ENCODE measurements at regions not wholly inside any gene's neighbourhood (a gene's known extent, or its start where the extent isn't known, plus 50 kb on each side); places are given as distances from the start of the nearest gene placed in this dataset.

DNA sequence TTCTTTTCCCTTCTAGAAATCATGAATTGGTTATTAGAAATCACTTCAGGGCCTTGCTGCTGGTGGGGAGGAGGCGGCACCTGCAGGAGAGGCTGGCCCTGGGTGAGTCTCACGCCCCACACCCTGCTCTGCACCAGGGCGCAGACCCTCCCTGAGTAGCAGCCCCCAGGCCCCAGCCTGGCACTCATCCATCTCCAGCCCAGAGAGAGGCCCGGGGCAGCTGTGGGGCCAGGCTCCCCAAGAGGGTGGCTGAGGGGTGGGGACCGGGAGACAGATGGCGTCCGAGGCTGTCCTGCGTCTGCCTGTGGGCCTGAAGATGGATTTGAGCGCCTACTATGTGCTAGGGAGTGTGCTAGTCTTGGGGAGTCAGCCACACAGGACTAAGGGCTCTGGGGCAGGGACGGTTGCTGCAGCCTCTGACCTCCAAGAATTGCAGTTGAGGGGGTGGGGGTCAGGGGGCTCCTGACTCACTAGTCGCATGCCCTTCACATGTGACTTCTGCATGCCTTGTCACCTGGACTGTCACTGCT lies 59.6 kb upstream of the GATA5 start:
- DNase-seq (ENCODE audit: low read depth, low spot score) (no peak), ATAC-seq (no peak)
- Histone ChIP-seq H3K4me1 (ENCODE audit: control insufficient read depth, insufficient read depth, low read length) (peaks cover 23% of the 10 kb centered on the region), H3K9me3 (ENCODE audit: control insufficient read depth, insufficient read depth, low read depth, low read length) (no peaks in the 10 kb centered on the region), H3K4me3 (ENCODE audit: low read depth in 2 of 2, low read length in 2 of 2) (no peak overlapping the region), H3K36me3 (ENCODE audit: control insufficient read depth, insufficient read depth, low read length) (no peaks in the 10 kb centered on the region), H3K27me3 (ENCODE audit: control insufficient read depth, insufficient read depth, low read length) (no peaks in the 10 kb centered on the region), H3K27ac (ENCODE audit: low read length) (no peak overlapping the region)
- POLR2A ChIA-PET = no interaction called here
- TF ChIP-seq POLR2AphosphoS5 (IDR thresholded peaks at IDR 0.05; ENCODE audit: low read depth, low read length) (no peak), TCF7L2 (IDR thresholded peaks at IDR 0.05; ENCODE audit: low read depth, low read length) (no peak), CTCF (IDR thresholded peaks at IDR 0.05) (no peak), SIN3A (IDR thresholded peaks at IDR 0.05; ENCODE audit: borderline replicate concordance, insufficient read depth, low read depth, low read length) (no peak)
- TF ChIP-seq, protein P1, sequence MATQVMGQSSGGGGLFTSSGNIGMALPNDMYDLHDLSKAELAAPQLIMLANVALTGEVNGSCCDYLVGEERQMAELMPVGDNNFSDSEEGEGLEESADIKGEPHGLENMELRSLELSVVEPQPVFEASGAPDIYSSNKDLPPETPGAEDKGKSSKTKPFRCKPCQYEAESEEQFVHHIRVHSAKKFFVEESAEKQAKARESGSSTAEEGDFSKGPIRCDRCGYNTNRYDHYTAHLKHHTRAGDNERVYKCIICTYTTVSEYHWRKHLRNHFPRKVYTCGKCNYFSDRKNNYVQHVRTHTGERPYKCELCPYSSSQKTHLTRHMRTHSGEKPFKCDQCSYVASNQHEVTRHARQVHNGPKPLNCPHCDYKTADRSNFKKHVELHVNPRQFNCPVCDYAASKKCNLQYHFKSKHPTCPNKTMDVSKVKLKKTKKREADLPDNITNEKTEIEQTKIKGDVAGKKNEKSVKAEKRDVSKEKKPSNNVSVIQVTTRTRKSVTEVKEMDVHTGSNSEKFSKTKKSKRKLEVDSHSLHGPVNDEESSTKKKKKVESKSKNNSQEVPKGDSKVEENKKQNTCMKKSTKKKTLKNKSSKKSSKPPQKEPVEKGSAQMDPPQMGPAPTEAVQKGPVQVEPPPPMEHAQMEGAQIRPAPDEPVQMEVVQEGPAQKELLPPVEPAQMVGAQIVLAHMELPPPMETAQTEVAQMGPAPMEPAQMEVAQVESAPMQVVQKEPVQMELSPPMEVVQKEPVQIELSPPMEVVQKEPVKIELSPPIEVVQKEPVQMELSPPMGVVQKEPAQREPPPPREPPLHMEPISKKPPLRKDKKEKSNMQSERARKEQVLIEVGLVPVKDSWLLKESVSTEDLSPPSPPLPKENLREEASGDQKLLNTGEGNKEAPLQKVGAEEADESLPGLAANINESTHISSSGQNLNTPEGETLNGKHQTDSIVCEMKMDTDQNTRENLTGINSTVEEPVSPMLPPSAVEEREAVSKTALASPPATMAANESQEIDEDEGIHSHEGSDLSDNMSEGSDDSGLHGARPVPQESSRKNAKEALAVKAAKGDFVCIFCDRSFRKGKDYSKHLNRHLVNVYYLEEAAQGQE (IDR thresholded peaks at IDR 0.05; ENCODE audit: insufficient read depth in 1 of 2, low read depth in 2 of 2, low read length in 1 of 2) = no peak
- CTCF ChIA-PET = no interaction called here
- BruUV-seq (replicated peaks) = no TSS peak
- in situ Hi-C loops (cut with HindIII; ENCODE audit: low pct_unique_long_range_greater_than_20kb, low sequenced_read_pairs) = no loop called here
- intact Hi-C loops (cut with micrococcal nuclease; ENCODE audit: unreplicated experiment) = no loop called here

- Histone ChIP-seq H3K27me3 (ENCODE audit: control insufficient read depth, insufficient read depth, low read length) (no peaks in the 10 kb centered on the region), H3K36me3 (ENCODE audit: control insufficient read depth, insufficient read depth, low read length) (no peaks in the 10 kb centered on the region), H3K4me1 (ENCODE audit: control insufficient read depth, insufficient read depth, low read length) (peaks cover 18% of the 10 kb centered on the region), H3K4me3 (ENCODE audit: low read depth in 2 of 2, low read length in 2 of 2) (no peak overlapping the region), H3K27ac (ENCODE audit: low read length) (no peak overlapping the region), H3K9me3 (ENCODE audit: control insufficient read depth, insufficient read depth, low read depth, low read length) (no peaks in the 10 kb centered on the region)
- no peak for TF ChIP-seq SIN3A (IDR thresholded peaks at IDR 0.05; ENCODE audit: borderline replicate concordance, insufficient read depth, low read depth, low read length)
- TF ChIP-seq CTCF (IDR thresholded peaks at IDR 0.05) = no peak
- no peak for TF ChIP-seq POLR2AphosphoS5 (IDR thresholded peaks at IDR 0.05; ENCODE audit: low read depth, low read length)
- TF ChIP-seq, protein P1 (IDR thresholded peaks at IDR 0.05; ENCODE audit: insufficient read depth in 1 of 2, low read depth in 2 of 2, low read length in 1 of 2) = no peak
- no peak for TF ChIP-seq TCF7L2 (IDR thresholded peaks at IDR 0.05; ENCODE audit: low read depth, low read length)
- ATAC-seq (no peak), DNase-seq (ENCODE audit: low read depth, low spot score) (no peak)
- intact Hi-C loops (cut with micrococcal nuclease; ENCODE audit: unreplicated experiment) (no loop called here), in situ Hi-C loops (cut with HindIII; ENCODE audit: low pct_unique_long_range_greater_than_20kb, low sequenced_read_pairs) (no loop called here)
- POLR2A ChIA-PET = no interaction called here
- CTCF ChIA-PET = no interaction called here
- BruUV-seq (replicated peaks) = no TSS peak
These were observed 60.2 kb upstream of the GATA5 start for GRCh38 chr20:62535964-62536363.
